ENCODE measurements at regions not wholly inside any gene's neighbourhood (a gene's known extent, or its start where the extent isn't known, plus 50 kb on each side); places are given as distances from the start of the nearest gene placed in this dataset.
"Not testable (repeated sequence)": the region's sequence is repeated elsewhere in the genome, so short reads cannot be mapped to it uniquely, and the experiment has no call there.

- TF ChIP-seq USF2 (IDR thresholded peaks at IDR 0.05); POLR2A (IDR thresholded peaks at IDR 0.05; ENCODE audit: low read length); SMC3 (IDR thresholded peaks at IDR 0.05); CTCF (IDR thresholded peaks at IDR 0.05): not testable (repeated sequence)
These were observed 69.4 kb upstream of the LYRM9 start for GRCh38 chr17:27962581-27962980.
